ENCODE measurements at regions not wholly inside any gene's neighbourhood (a gene's known extent, or its start where the extent isn't known, plus 50 kb on each side); places are given as distances from the start of the nearest gene placed in this dataset.
"Not testable (repeated sequence)": the region's sequence is repeated elsewhere in the genome, so short reads cannot be mapped to it uniquely, and the experiment has no call there.

- Mint-ChIP-seq H3K4me1 (ENCODE audit: low read depth) (no peaks in the 10 kb centered on the region), H3K9me3 (ENCODE audit: insufficient read depth) (no peaks in the 10 kb centered on the region), H3K36me3 (ENCODE audit: low read depth) (no peaks in the 10 kb centered on the region), H3K4me3 (no peak overlapping the region), H3K27ac (no peak overlapping the region), H3K27me3 (ENCODE audit: low read depth) (no peaks in the 10 kb centered on the region)
- no peak for ATAC-seq
- POLR2A ChIA-PET: interaction anchor here (0.6 kb wide), 1 partner anchor 266 kb away, joined by 5 read pairs; no protein-coding TSS in a partner anchor
- CTCF ChIA-PET: interaction anchor here (0.6 kb wide), 1 partner anchor 69 kb away, joined by 5 read pairs; no protein-coding TSS in a partner anchor
- DNase-seq: no peak
Measured at GRCh38 chrX:37509349-37509748, 62.1 kb upstream of the LANCL3 start.

- H3K4me1 Mint-ChIP-seq (ENCODE audit: low read depth); CTCF ChIA-PET; H3K27ac Mint-ChIP-seq; H3K27me3 Mint-ChIP-seq (ENCODE audit: low read depth); ATAC-seq; H3K36me3 Mint-ChIP-seq (ENCODE audit: low read depth); DNase-seq; H3K4me3 Mint-ChIP-seq; H3K9me3 Mint-ChIP-seq (ENCODE audit: insufficient read depth); POLR2A ChIA-PET: not testable (repeated sequence)
Measured at GRCh38 chrX:37516512-37516911, 54.9 kb upstream of the LANCL3 start.

- not testable (repeated sequence) for ATAC-seq
Measured at GRCh38 chrX:37519261-37519660, 52.2 kb upstream of the LANCL3 start.

DNA sequence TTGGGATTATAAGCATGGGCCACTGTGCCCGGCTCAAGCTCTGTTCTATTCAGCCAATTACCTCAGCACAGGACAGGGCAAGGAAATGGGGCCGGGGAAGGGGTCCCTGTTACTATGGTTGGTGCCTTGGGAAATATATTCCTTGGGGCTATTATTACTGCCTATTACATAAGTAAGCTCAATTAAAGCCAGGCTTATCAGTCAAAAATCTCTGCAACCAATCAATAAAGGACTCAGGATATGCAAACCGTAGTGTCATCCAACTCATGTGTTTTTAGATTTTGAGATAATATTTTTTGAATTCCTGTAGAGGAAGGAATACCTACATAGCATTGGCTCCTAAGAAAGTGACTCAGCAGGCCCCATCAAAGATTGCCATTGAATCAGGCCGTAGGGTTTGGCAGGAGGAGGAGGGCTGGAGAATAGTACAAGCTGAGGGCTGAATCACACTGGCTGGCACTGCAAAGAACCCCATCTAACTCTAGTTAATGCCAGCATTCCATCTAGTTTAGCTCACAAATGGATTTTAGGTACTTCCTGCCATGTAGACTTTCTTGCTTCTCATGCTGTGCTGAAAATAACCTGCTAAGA is 50.5 kb upstream of the LANCL3 start:
- H3K4me3 Mint-ChIP-seq; H3K36me3 Mint-ChIP-seq (ENCODE audit: low read depth); ATAC-seq; POLR2A ChIA-PET; H3K27me3 Mint-ChIP-seq (ENCODE audit: low read depth); H3K9me3 Mint-ChIP-seq (ENCODE audit: insufficient read depth); H3K4me1 Mint-ChIP-seq (ENCODE audit: low read depth); H3K27ac Mint-ChIP-seq; DNase-seq; CTCF ChIA-PET: not testable (repeated sequence)

More at GRCh38 chrX:37519261-37519660, 52.2 kb upstream of the LANCL3 start:
- H3K4me1 Mint-ChIP-seq (ENCODE audit: low read depth); H3K4me3 Mint-ChIP-seq; H3K27me3 Mint-ChIP-seq (ENCODE audit: low read depth); DNase-seq; CTCF ChIA-PET; H3K36me3 Mint-ChIP-seq (ENCODE audit: low read depth); H3K9me3 Mint-ChIP-seq (ENCODE audit: insufficient read depth); POLR2A ChIA-PET; H3K27ac Mint-ChIP-seq: not testable (repeated sequence)

Data from activated CD8-positive, alpha-beta T cell treated with anti-CD3 and anti-CD28 coated beads, Interleukin-2, amount 10 ng/mL, durations not matched to agents 7 days and 5 days (primary cell).